A673 (cell line): ENCODE measurements at regions not wholly inside any gene's neighbourhood (a gene's known extent, or its start where the extent isn't known, plus 50 kb on each side); places are given as distances from the start of the nearest gene placed in this dataset.

ENCODE experiments used
- EZH2 ChIP-seq: fragments of 200-600 bp; sonication (generic); IDR thresholded peaks from 2 replicates; pipeline ENCODE4 v1.6.1; 2017; ENCODE audit warnings: borderline replicate concordance, low read depth, mild to moderate bottlenecking, mixed read lengths, antibody characterized with exemption, low read length; ENCODE audit not compliant: poor library complexity, severe bottlenecking
- TF ChIP-seq, protein P1 (sequence below): fragments of 300-800, 200-600 bp; sonication (generic); conservative IDR thresholded peaks from 2 replicates; pipeline ENCODE4 v1.5.1; 2017; ENCODE audit warnings: low read depth, mild to moderate bottlenecking, antibody characterized with exemption, low read length, moderate library complexity, mixed read lengths

GRCh38 chr16:60123392-60124023, 1389.4 kb upstream of the GOT2 start:
- no peak for TF ChIP-seq EZH2
- TF ChIP-seq, protein P1, sequence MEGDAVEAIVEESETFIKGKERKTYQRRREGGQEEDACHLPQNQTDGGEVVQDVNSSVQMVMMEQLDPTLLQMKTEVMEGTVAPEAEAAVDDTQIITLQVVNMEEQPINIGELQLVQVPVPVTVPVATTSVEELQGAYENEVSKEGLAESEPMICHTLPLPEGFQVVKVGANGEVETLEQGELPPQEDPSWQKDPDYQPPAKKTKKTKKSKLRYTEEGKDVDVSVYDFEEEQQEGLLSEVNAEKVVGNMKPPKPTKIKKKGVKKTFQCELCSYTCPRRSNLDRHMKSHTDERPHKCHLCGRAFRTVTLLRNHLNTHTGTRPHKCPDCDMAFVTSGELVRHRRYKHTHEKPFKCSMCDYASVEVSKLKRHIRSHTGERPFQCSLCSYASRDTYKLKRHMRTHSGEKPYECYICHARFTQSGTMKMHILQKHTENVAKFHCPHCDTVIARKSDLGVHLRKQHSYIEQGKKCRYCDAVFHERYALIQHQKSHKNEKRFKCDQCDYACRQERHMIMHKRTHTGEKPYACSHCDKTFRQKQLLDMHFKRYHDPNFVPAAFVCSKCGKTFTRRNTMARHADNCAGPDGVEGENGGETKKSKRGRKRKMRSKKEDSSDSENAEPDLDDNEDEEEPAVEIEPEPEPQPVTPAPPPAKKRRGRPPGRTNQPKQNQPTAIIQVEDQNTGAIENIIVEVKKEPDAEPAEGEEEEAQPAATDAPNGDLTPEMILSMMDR = no peak
